Endodermal cell (in vitro differentiated cells): ENCODE measurements at regions not wholly inside any gene's neighbourhood (a gene's known extent, or its start where the extent isn't known, plus 50 kb on each side); places are given as distances from the start of the nearest gene placed in this dataset.

Source experiments
- DNase-seq: peaks from one replicate; pipeline ENCODE4 v3.0.0-alpha.2; 2017
- H3K27ac ChIP-seq: 2 replicates; pipeline ENCODE4 v1.5.1; 2013; ENCODE audit warnings: mild to moderate bottlenecking, low read depth, low read length, moderate library complexity
- H3K27me3 ChIP-seq: 2 replicates; pipeline ENCODE4 v1.6.1; 2013; ENCODE audit warnings: mild to moderate bottlenecking, low read length, moderate library complexity; ENCODE audit not compliant: insufficient read depth, control insufficient read depth, poor library complexity, severe bottlenecking
- H3K36me3 ChIP-seq: 2 replicates; pipeline ENCODE4 v1.7.0; 2013; ENCODE audit warnings: mild to moderate bottlenecking, low read length, moderate library complexity; ENCODE audit not compliant: control insufficient read depth, insufficient read depth
- H3K4me1 ChIP-seq: one replicate; pipeline ENCODE4 v1.7.0; 2013; ENCODE audit warnings: low read length; ENCODE audit not compliant: control insufficient read depth, insufficient read depth
- H3K4me3 ChIP-seq: 2 replicates; pipeline ENCODE4 v1.5.1; 2013; ENCODE audit warnings: mild to moderate bottlenecking, low read length, moderate library complexity
- H3K9ac ChIP-seq: 2 replicates; pipeline ENCODE4 v1.6.1; 2013; ENCODE audit warnings: mild to moderate bottlenecking, low read length, moderate library complexity; ENCODE audit not compliant: poor library complexity, severe bottlenecking; ENCODE audit errors: extremely low read depth
- H3K9me3 ChIP-seq: 2 replicates; pipeline ENCODE4 v1.6.1; 2013; ENCODE audit warnings: mild to moderate bottlenecking, low read length, moderate library complexity; ENCODE audit not compliant: control insufficient read depth
- H3K27ac Mint-ChIP-seq: 2 replicates; pipeline ENCODE4 v1.8.0; 2020; ENCODE audit warnings: mixed read lengths
- H3K27me3 Mint-ChIP-seq: 2 replicates; pipeline ENCODE4 v1.8.0; 2021; ENCODE audit warnings: mild to moderate bottlenecking, mixed read lengths; ENCODE audit not compliant: insufficient read depth
- H3K36me3 Mint-ChIP-seq: 2 replicates; pipeline ENCODE4 v1.8.0; 2020; ENCODE audit warnings: low read depth, mixed read lengths
- H3K4me1 Mint-ChIP-seq: 2 replicates; pipeline ENCODE4 v1.8.0; 2020; ENCODE audit warnings: mixed read lengths
- H3K4me3 Mint-ChIP-seq: 2 replicates; pipeline ENCODE4 v1.8.0; 2020; ENCODE audit warnings: mild to moderate bottlenecking, moderate library complexity, mixed read lengths
- H3K9me3 Mint-ChIP-seq: 2 replicates; pipeline ENCODE4 v1.8.0; 2020; ENCODE audit warnings: mild to moderate bottlenecking, mixed read lengths
- WGBS, 2 experiments: methylation state at CpG; one replicate each; pipeline versions ENCODE4 v1.1.5 to v1.1.7; 2013; ENCODE audit warnings: missing lambda C conversion rate in 2 of 2, mixed read lengths in 1 of 2; ENCODE audit not compliant: insufficient coverage in 1 of 2, insufficient read length in 1 of 2; 5-methylcytosine and 5-hydroxymethylcytosine counted together
- TF ChIP-seq, protein P1 (sequence below): fragments of 200-600 bp; sonication (generic); conservative IDR thresholded peaks from 2 replicates; pipeline ENCODE4 v1.5.0; 2021; ENCODE audit warnings: antibody characterized with exemption, mild to moderate bottlenecking

DNA sequence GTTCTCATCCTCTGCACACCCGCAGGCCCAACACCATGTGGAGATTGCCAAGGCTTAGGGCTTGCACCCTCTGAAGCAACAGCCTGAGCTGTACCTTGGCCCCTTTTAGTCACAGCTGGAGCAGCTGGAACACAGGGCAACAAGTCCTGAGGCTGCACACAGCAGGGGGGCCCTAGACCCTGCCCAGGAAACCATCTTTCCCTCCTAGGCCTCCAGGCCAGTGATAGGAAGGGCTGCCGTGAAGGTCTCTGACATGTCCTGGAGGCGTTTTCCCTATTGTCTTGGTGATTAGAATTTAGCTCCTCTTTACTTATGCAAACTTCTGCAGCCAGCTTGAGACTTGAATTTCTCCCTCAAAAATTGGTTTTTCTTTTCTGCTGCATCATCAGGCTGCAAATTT, 373.5 kb upstream of the CLEC14A start:
- H3K9ac ChIP-seq = no peak overlapping the region
- DNase-seq = peak; percentile 67
- Mint-ChIP-seq H3K27ac (no peak overlapping the region), H3K4me1 (no peaks in the 10 kb centered on the region), H3K27me3 (no peaks in the 10 kb centered on the region), H3K36me3 (no peaks in the 10 kb centered on the region), H3K4me3 (no peak overlapping the region), H3K9me3 (peaks cover 59% of the 10 kb centered on the region)
- 76 to 86% methylated on average over 3 of the region's 3 CpGs for WGBS, 2 experiments
- H3K36me3 ChIP-seq = no peaks in the 10 kb centered on the region
- no peak overlapping the region for H3K27ac ChIP-seq
- no peaks in the 10 kb centered on the region for H3K4me1 ChIP-seq
- TF ChIP-seq, protein P1, sequence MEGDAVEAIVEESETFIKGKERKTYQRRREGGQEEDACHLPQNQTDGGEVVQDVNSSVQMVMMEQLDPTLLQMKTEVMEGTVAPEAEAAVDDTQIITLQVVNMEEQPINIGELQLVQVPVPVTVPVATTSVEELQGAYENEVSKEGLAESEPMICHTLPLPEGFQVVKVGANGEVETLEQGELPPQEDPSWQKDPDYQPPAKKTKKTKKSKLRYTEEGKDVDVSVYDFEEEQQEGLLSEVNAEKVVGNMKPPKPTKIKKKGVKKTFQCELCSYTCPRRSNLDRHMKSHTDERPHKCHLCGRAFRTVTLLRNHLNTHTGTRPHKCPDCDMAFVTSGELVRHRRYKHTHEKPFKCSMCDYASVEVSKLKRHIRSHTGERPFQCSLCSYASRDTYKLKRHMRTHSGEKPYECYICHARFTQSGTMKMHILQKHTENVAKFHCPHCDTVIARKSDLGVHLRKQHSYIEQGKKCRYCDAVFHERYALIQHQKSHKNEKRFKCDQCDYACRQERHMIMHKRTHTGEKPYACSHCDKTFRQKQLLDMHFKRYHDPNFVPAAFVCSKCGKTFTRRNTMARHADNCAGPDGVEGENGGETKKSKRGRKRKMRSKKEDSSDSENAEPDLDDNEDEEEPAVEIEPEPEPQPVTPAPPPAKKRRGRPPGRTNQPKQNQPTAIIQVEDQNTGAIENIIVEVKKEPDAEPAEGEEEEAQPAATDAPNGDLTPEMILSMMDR = no peak
- peaks cover 31% of the 10 kb centered on the region for H3K9me3 ChIP-seq
- H3K27me3 ChIP-seq = no peaks in the 10 kb centered on the region
- no peak overlapping the region for H3K4me3 ChIP-seq

DNA sequence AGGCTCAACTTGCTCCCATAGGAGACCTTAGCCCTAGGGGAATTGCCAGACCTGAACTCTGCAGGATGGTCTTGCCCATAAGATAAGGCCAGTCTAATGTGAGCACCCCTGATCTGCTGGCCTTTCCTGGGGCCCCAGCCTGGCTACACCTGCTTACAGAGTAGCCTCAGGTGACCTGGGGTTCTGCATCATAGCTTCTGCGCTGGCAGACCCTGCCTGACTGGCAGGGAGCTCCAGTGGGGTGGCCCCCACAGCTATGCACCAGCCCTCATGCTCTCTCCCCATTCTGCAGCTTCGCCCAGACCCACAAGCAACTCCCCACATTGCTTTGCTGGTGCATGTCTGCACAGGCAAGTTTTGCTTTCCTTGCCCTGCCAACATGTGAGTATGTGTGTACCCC, 371.3 kb upstream of the CLEC14A start:
- no peaks in the 10 kb centered on the region for H3K4me1 ChIP-seq
- H3K4me3 Mint-ChIP-seq = no peak overlapping the region
- TF ChIP-seq, protein P1 = no peak
- WGBS, 2 experiments = 89% methylated on average over 2 of the region's 2 CpGs; no CpG with 5 or more reads in 1 of the 2 experiments
- H3K27ac ChIP-seq = no peak overlapping the region
- peaks cover 19% of the 10 kb centered on the region for H3K9me3 ChIP-seq
- H3K27me3 Mint-ChIP-seq = no peaks in the 10 kb centered on the region
- no peaks in the 10 kb centered on the region for H3K36me3 Mint-ChIP-seq
- no peak overlapping the region for H3K4me3 ChIP-seq
- H3K9ac ChIP-seq = no peak overlapping the region
- no peaks in the 10 kb centered on the region for H3K4me1 Mint-ChIP-seq
- H3K27me3 ChIP-seq = no peaks in the 10 kb centered on the region
- no peaks in the 10 kb centered on the region for H3K36me3 ChIP-seq
- DNase-seq = no peak
- peaks cover 42% of the 10 kb centered on the region for H3K9me3 Mint-ChIP-seq
- H3K27ac Mint-ChIP-seq = no peak overlapping the region

DNA sequence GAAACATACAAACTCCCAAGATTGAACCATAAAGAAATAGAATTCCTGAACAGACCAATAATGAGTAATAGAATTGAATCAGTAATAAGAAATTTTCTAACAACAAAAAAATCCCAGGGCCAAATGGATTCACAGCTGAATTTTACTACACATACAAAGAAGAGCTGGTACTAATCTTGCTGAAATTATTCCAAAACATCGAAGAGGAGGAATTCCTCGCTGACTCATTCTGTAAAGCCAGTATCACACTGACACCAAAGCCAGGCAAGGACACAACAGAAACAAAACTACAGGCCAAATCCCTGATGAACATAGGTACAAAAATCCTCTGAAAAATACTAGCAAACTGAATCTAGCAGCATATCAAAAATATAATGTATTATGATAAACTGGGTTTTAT, 367.8 kb upstream of the CLEC14A start:
- Mint-ChIP-seq H3K4me1 (no peaks in the 10 kb centered on the region), H3K4me3 (no peak overlapping the region), H3K36me3 (no peaks in the 10 kb centered on the region), H3K27me3 (no peaks in the 10 kb centered on the region), H3K9me3 (peaks cover 29% of the 10 kb centered on the region), H3K27ac (no peak overlapping the region)
- no peaks in the 10 kb centered on the region for H3K4me1 ChIP-seq
- H3K9me3 ChIP-seq = peaks cover 15% of the 10 kb centered on the region
- H3K9ac ChIP-seq = no peak overlapping the region
- H3K27ac ChIP-seq = no peak overlapping the region
- no peak for DNase-seq
- TF ChIP-seq, protein P1 = no peak
- H3K27me3 ChIP-seq = no peaks in the 10 kb centered on the region
- no peak overlapping the region for H3K4me3 ChIP-seq
- WGBS, 2 experiments = 60 to 98% methylated on average over 1 to 2 of the region's 2 CpGs
- no peaks in the 10 kb centered on the region for H3K36me3 ChIP-seq
